HCT116 (cell line): ENCODE measurements at regions not wholly inside any gene's neighbourhood (a gene's known extent, or its start where the extent isn't known, plus 50 kb on each side); places are given as distances from the start of the nearest gene placed in this dataset.

ENCODE experiments used
- ATAC-seq: fragments of 200-7000 bp; cut with Tn5 transposase; 2 replicates; pipeline ENCODE4 v1.9.1; 2020; ENCODE audit warnings: mild to moderate bottlenecking, moderate library complexity
- BruUV-seq: library from RNA; stranded (reverse); fragments of 400-500 nt; replicated peaks from 2 replicates; lab custom pipeline; 2021; lab: Mats Ljungman, UMichigan
- CTCF ChIA-PET: fragments of 300-600 bp; sonication (Branson Sonifier 250); formaldehyde crosslinking; loops from one replicate; lab custom pipeline; 2021; ENCODE audit warnings: antibody characterized with exemption; lab: Charles Lee
- POLR2A ChIA-PET: fragments of 300-600, 350-600 bp; sonication (Branson Sonifier 250); formaldehyde crosslinking; loops from one replicate; lab custom pipeline; 2021; ENCODE audit warnings: antibody characterized with exemption; lab: Charles Lee
- RAD21 ChIA-PET, 2 experiments: fragments of 300-600 bp; sonication (Branson Sonifier 250); formaldehyde crosslinking; loops; one replicate each; lab custom pipeline; 2023; ENCODE audit warnings: low total read pairs in 2 of 2; ENCODE audit not compliant: uncharacterized antibody in 2 of 2, unreplicated experiment in 2 of 2, low non-redundant PET in 1 of 2; lab: Charles Lee
- DNase-seq: peaks from one replicate; pipeline ENCODE4 v3.0.0-alpha.2; 2010; ENCODE audit warnings: low read depth, low spot score
- H2AFZ ChIP-seq: fragments of 200-600 bp; shearing (Covaris generic), sonication (generic); 2 replicates; pipeline ENCODE4 v1.6.1; 2017; ENCODE audit warnings: low read depth, mixed run types, mixed read lengths, antibody characterized with exemption, low read length; ENCODE audit not compliant: poor library complexity, severe bottlenecking
- H3K27ac ChIP-seq: 2 replicates; pipeline ENCODE4 v1.5.1; 2012; ENCODE audit warnings: low read depth, low read length
- H3K27me3 ChIP-seq: fragments of 200-600 bp; sonication (generic); 2 replicates; pipeline ENCODE4 v1.6.1; 2016; ENCODE audit warnings: mixed run types, low read length, mixed read lengths; ENCODE audit not compliant: insufficient read depth
- H3K36me3 ChIP-seq, 2 experiments: fragments of 200-500 bp in 1 of 2; fragments of 200-600 bp in 1 of 2; sonication (Bioruptor generic) in 1 of 2; sonication (generic) in 1 of 2; 2 replicates each; pipeline versions ENCODE4 v1.5.1 to v1.6.1; 2014 to 2016; ENCODE audit warnings: low read length in 2 of 2, inconsistent platforms in 1 of 2, mixed read lengths in 1 of 2, mixed run types in 1 of 2; ENCODE audit not compliant: insufficient read depth in 2 of 2, control insufficient read depth in 1 of 2
- H3K4me1 ChIP-seq, 2 experiments: fragments of 200-600 bp in 1 of 2; sonication (generic) in 1 of 2; 2 replicates each; pipeline versions ENCODE4 v1.5.1 to v1.6.1; 2012 to 2017; ENCODE audit warnings: low read length in 2 of 2, inconsistent platforms in 1 of 2, mild to moderate bottlenecking in 1 of 2, mixed read lengths in 1 of 2, mixed run types in 1 of 2, moderate library complexity in 1 of 2; ENCODE audit not compliant: insufficient read depth in 2 of 2, control insufficient read depth in 1 of 2
- H3K4me2 ChIP-seq: fragments of 200-600 bp; sonication (generic); 2 replicates; pipeline ENCODE4 v1.6.1; 2017; ENCODE audit warnings: mixed run types, low read length, mixed read lengths
- H3K4me3 ChIP-seq, 2 experiments: fragments of 200-600 bp in 1 of 2; sonication (generic) in 1 of 2; replicated peaks in 1 of 2; 2 replicates each; pipeline ENCODE4 v1.5.1; 2011 to 2016; ENCODE audit warnings: low read length in 2 of 2, control low read depth in 1 of 2, low read depth in 1 of 2, mild to moderate bottlenecking in 1 of 2, mixed read lengths in 1 of 2, mixed run types in 1 of 2
- H3K79me2 ChIP-seq: fragments of 200-600 bp; sonication (generic); 2 replicates; pipeline ENCODE4 v1.6.1; 2017; ENCODE audit warnings: mild to moderate bottlenecking, mixed run types, low read length, moderate library complexity, mixed read lengths; ENCODE audit not compliant: insufficient read depth
- H3K9ac ChIP-seq: fragments of 200-600 bp; sonication (generic); 2 replicates; pipeline ENCODE4 v1.6.1; 2016; ENCODE audit warnings: low read length, mixed read lengths
- H3K9me2 ChIP-seq: fragments of 200-600 bp; sonication (generic), shearing (Covaris generic); 2 replicates; pipeline ENCODE4 v1.6.1; 2017; ENCODE audit warnings: mixed run types, mild to moderate bottlenecking, moderate library complexity; ENCODE audit not compliant: insufficient read depth
- H3K9me3 ChIP-seq, 2 experiments: fragments of 200-500 bp in 1 of 2; fragments of 200-600 bp in 1 of 2; sonication (Bioruptor generic) in 1 of 2; sonication (generic) in 1 of 2; 2 replicates each; pipeline ENCODE4 v1.6.1; 2014 to 2017; ENCODE audit warnings: low read length in 2 of 2, mixed read lengths in 2 of 2, inconsistent platforms in 1 of 2, low read depth in 1 of 2, mild to moderate bottlenecking in 1 of 2, mixed run types in 1 of 2, moderate library complexity in 1 of 2; ENCODE audit not compliant: control insufficient read depth in 1 of 2, insufficient read depth in 1 of 2
- H4K20me1 ChIP-seq: fragments of 200-600 bp; sonication (generic), shearing (Covaris generic); 2 replicates; pipeline ENCODE4 v1.6.1; 2017; ENCODE audit warnings: mixed run types, mild to moderate bottlenecking, moderate library complexity; ENCODE audit not compliant: insufficient read depth
- CTCF ChIP-seq, 3 experiments: fragments of 200-600 bp in 1 of 3; sonication (generic) in 1 of 3; IDR thresholded peaks in 2 of 3; conservative IDR thresholded peaks in 1 of 3; 2 replicates each; pipeline ENCODE4 v1.5.1; 2012 to 2017; ENCODE audit warnings: low read depth in 2 of 3, low read length in 2 of 3, antibody characterized with exemption in 1 of 3, borderline replicate concordance in 1 of 3, control low read depth in 1 of 3, mild to moderate bottlenecking in 1 of 3, mixed read lengths in 1 of 3, mixed run types in 1 of 3, moderate library complexity in 1 of 3; ENCODE audit not compliant: insufficient read depth in 1 of 3
- EGR1 ChIP-seq: IDR thresholded peaks from 2 replicates; pipeline ENCODE4 v1.6.1; 2012; ENCODE audit warnings: low read depth
- EZH2 ChIP-seq: fragments of 200-600 bp; sonication (generic); IDR thresholded peaks from 2 replicates; pipeline ENCODE4 v1.6.1; 2017; ENCODE audit warnings: antibody characterized with exemption, mixed run types
- MAX ChIP-seq: IDR thresholded peaks from 2 replicates; pipeline ENCODE4 v1.6.1; 2012
- POLR2AphosphoS5 ChIP-seq: IDR thresholded peaks from 2 replicates; pipeline ENCODE4 v1.6.1; 2011; ENCODE audit warnings: mild to moderate bottlenecking, low read depth, low read length, moderate library complexity
- SP1 ChIP-seq: IDR thresholded peaks from 2 replicates; pipeline ENCODE4 v1.6.1; 2012; ENCODE audit warnings: low read depth
- ZBTB33 ChIP-seq: IDR thresholded peaks from 2 replicates; pipeline ENCODE4 v1.6.1; 2011; ENCODE audit warnings: mild to moderate bottlenecking, low read length, moderate library complexity; ENCODE audit not compliant: insufficient replicate concordance; ENCODE audit errors: extremely low read depth
- ZNF274 ChIP-seq: fragments of 200-500 bp; sonication (Bioruptor generic); IDR thresholded peaks from 2 replicates; pipeline ENCODE4 v1.6.1; 2014; ENCODE audit warnings: mild to moderate bottlenecking, low read depth, low read length, inconsistent platforms
- intact Hi-C: fragments of 100-400 bp; cut with micrococcal nuclease; formaldehyde crosslinking; loops from 2 replicates; pipeline ENCODE4 v1.10.0; 2022
- TF ChIP-seq, protein P1 (sequence below): IDR thresholded peaks from 2 replicates; pipeline ENCODE4 v1.6.1; 2012

DNA sequence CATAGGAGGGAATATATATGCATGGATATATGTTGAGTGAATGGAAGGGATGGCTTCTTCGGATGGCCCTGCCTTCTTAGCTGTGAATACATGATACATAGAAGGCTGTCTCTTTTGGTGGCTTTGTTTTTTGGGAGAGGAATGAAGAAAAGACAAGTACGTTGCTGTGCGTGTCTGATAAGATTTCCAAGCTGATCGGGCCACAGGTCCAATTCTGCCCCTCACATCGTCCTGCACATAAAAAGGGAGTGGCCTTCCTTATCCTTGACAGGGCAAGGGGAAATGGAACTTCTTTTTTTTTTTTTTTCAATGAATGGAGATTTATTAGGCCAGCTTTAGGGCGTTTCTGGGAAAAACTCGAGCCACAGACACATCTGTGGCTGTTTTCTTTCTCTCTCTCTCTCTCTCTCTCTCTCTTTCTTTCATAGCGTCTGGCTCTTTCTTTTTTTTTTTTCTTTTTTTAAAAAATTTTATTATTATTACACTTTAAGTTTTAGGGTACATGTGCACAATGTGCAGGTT, 103.8 kb upstream of the SPATA13 start:
- Histone ChIP-seq H2AFZ (no peak overlapping the region), H3K27me3 (no peaks in the 10 kb centered on the region), H3K9me2 (no peaks in the 10 kb centered on the region), H3K9ac (no peak overlapping the region), H3K79me2 (no peaks in the 10 kb centered on the region), H3K36me3 (no peaks in the 10 kb centered on the region), H3K4me1 (peaks cover 8 to 13% of the 10 kb centered on the region in 2 experiments), H4K20me1 (no peaks in the 10 kb centered on the region), H3K27ac (no peak overlapping the region), H3K9me3 (no peaks in the 10 kb centered on the region), H3K4me2 (no peak overlapping the region), H3K4me3 (no peak overlapping the region)
- ATAC-seq (no peak), DNase-seq (no peak)
- BruUV-seq, result no TSS peak
- intact Hi-C loops, result loop anchor here (10.0 kb wide), 1 partner anchor 88 kb away; no protein-coding TSS in a partner anchor
- ChIA-PET CTCF (no interaction called here), POLR2A (no interaction called here), RAD21 (no interaction called here)
- TF ChIP-seq CTCF (IDR thresholded peaks at IDR 0.05 in 2 of 3, conservative IDR thresholded peaks at IDR 0.05 in 1 of 3; ENCODE audit: borderline replicate concordance in 1 of 3, insufficient read depth in 1 of 3, low read depth in 2 of 3, low read length in 2 of 3), result no peak
- TF ChIP-seq POLR2AphosphoS5, result no peak
- TF ChIP-seq, protein P1, sequence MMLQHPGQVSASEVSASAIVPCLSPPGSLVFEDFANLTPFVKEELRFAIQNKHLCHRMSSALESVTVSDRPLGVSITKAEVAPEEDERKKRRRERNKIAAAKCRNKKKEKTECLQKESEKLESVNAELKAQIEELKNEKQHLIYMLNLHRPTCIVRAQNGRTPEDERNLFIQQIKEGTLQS, result no peak
- TF ChIP-seq EZH2, result no peak
- no peak for TF ChIP-seq MAX
- no peak for TF ChIP-seq SP1
- no peak for TF ChIP-seq ZBTB33
- no peak for TF ChIP-seq EGR1
- TF ChIP-seq ZNF274, result no peak
